ENCODE measurements at regions not wholly inside any gene's neighbourhood (a gene's known extent, or its start where the extent isn't known, plus 50 kb on each side); places are given as distances from the start of the nearest gene placed in this dataset.
A peak's percentile ranks its signal among the peaks of the same experiment; 100 is the strongest.

DNA sequence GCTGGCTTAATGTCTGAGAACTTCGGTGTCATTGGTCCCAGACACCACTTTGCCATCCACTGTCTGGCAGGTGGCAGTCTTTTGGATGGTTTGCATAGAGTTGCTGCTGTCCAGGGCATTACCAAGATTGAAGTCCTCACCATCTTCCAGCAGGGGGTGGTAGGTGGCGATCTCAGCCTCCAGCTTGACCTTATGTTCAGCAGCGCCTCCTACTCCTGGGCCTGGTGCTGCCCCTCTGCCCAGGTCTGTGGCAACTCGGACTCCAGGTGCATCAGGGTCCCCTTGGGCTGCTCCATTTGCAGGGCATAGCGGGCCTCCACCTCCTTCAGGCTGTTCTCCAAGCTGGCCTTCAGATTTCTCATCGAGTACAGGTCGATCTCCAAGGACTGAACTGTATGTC is 573.3 kb upstream of the NCAM2 start:
- TF ChIP-seq, protein P1, sequence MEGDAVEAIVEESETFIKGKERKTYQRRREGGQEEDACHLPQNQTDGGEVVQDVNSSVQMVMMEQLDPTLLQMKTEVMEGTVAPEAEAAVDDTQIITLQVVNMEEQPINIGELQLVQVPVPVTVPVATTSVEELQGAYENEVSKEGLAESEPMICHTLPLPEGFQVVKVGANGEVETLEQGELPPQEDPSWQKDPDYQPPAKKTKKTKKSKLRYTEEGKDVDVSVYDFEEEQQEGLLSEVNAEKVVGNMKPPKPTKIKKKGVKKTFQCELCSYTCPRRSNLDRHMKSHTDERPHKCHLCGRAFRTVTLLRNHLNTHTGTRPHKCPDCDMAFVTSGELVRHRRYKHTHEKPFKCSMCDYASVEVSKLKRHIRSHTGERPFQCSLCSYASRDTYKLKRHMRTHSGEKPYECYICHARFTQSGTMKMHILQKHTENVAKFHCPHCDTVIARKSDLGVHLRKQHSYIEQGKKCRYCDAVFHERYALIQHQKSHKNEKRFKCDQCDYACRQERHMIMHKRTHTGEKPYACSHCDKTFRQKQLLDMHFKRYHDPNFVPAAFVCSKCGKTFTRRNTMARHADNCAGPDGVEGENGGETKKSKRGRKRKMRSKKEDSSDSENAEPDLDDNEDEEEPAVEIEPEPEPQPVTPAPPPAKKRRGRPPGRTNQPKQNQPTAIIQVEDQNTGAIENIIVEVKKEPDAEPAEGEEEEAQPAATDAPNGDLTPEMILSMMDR (IDR thresholded peaks at IDR 0.05; ENCODE audit: low read length), result no peak
- TF ChIP-seq EZH2 (optimal IDR thresholded peaks at IDR 0.05; ENCODE audit: low read depth, low read length) (no peak), EZH2phosphoT487 (IDR thresholded peaks at IDR 0.05; ENCODE audit: low read length) (no peak)
- H3K36me3 ChIP-seq (replicated peaks; ENCODE audit: insufficient read depth, low read length), result no peaks in the 10 kb centered on the region
- H3K79me2 ChIP-seq (ENCODE audit: low read length), result no peaks in the 10 kb centered on the region
- no peak overlapping the region for H3K4me2 ChIP-seq (ENCODE audit: low read depth, low read length)
- no peaks in the 10 kb centered on the region for H3F3A ChIP-seq (ENCODE audit: insufficient read depth, low read length)
- no peaks in the 10 kb centered on the region for H3K9me2 ChIP-seq (replicated peaks; ENCODE audit: insufficient read depth, low read length)
- no peaks in the 10 kb centered on the region for H4K20me1 ChIP-seq (ENCODE audit: insufficient read depth, low read length)
- no peaks in the 10 kb centered on the region for H3K27me3 ChIP-seq (replicated peaks; ENCODE audit: insufficient read depth, low read length)
- no peaks in the 10 kb centered on the region for H3K4me1 ChIP-seq (ENCODE audit: low read length)
- H3K4me3 ChIP-seq (ENCODE audit: low read length), result no peak overlapping the region
- no peak overlapping the region for H3K9ac ChIP-seq (ENCODE audit: low read length)
- no peak for DNase-seq
- H3K9me3 ChIP-seq (replicated peaks; ENCODE audit: insufficient read depth, low read length), result no peaks in the 10 kb centered on the region
- no peak overlapping the region for H2AFZ ChIP-seq (ENCODE audit: low read length)
- no peak overlapping the region for H3K27ac ChIP-seq (ENCODE audit: low read length)

DNA sequence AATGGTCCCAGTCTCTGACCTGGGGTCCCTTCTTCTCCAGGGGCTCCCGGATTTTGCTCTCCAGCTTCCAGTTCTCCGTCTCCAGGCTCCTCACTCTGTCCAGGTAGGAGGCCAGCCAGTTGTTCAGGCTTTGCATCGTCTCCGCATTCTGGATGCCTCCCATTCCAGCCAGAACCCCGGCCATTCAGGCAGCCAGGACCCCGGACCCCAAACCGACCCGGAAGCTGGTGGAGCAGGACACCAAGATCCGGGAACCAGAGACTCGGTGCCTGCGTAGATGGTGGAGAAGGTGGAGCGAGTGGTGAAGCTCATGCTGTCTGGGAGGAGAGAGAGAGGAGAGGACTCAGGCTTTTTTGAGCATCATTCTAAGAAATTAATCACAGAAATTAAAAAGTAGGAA is 572.4 kb upstream of the NCAM2 start:
- Histone ChIP-seq H3K79me2 (ENCODE audit: low read length) (no peaks in the 10 kb centered on the region), H2AFZ (ENCODE audit: low read length) (no peak overlapping the region), H3K9me2 (replicated peaks; ENCODE audit: insufficient read depth, low read length) (no peaks in the 10 kb centered on the region), H3K9me3 (replicated peaks; ENCODE audit: insufficient read depth, low read length) (no peaks in the 10 kb centered on the region), H3K27me3 (replicated peaks; ENCODE audit: insufficient read depth, low read length) (no peaks in the 10 kb centered on the region), H3K4me3 (ENCODE audit: low read length) (no peak overlapping the region), H3F3A (ENCODE audit: insufficient read depth, low read length) (no peaks in the 10 kb centered on the region), H4K20me1 (ENCODE audit: insufficient read depth, low read length) (no peaks in the 10 kb centered on the region), H3K9ac (ENCODE audit: low read length) (no peak overlapping the region), H3K4me2 (ENCODE audit: low read depth, low read length) (no peak overlapping the region), H3K27ac (ENCODE audit: low read length) (no peak overlapping the region), H3K4me1 (ENCODE audit: low read length) (no peaks in the 10 kb centered on the region), H3K36me3 (replicated peaks; ENCODE audit: insufficient read depth, low read length) (no peaks in the 10 kb centered on the region)
- DNase-seq, result no peak
- TF ChIP-seq EZH2phosphoT487 (IDR thresholded peaks at IDR 0.05; ENCODE audit: low read length), result no peak

DNA sequence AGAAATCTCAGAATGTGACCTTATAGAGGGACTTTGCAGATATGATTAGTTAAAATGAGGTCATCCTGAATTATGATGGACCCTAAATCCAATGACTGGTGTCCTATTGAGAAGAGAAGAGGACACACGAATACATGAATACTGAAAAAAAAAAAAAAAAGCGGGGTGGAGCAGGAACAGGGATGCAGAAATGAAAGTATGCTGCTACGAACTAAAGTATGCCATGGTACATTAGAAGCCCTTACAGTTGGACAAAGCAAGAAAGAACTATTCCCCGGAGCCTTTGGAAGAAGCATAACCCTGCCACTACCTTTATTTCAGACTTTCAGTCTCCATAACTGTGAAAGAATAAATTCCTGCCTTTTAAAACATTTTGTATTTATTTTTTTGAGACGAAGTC is 557.9 kb upstream of the NCAM2 start:
- no peak overlapping the region for H3K4me3 ChIP-seq (ENCODE audit: low read length)
- no peak overlapping the region for H3K4me2 ChIP-seq (ENCODE audit: low read depth, low read length)
- H3K27me3 ChIP-seq (replicated peaks; ENCODE audit: insufficient read depth, low read length), result no peaks in the 10 kb centered on the region

DNA sequence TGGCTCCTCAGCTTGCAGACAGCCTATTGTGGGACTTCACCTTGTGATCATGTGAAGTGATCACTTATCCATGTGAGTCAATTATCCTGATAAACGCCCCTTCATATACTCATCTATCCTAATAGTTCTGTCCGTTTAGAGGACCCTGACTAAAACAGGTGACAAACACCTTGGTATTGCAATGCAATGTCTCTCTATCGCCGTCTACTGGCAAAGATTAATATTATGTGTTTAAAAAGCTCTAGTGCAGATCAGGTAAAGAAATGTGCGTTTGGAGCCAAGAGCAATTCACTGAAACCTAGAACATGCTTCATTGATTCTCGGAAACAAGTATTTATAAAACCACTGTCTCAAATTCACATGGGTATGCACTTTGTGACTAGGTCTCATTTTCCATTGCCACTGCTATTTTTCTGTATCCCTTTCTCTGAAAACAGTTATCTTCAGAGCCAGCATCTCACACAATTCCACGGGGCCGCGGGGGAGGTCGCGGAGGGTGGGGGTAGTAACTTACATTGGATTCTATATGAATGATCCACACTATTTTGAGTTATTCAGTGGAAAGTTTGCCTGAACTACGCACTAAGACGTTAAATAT is 554.6 kb upstream of the NCAM2 start:
- TF ChIP-seq, protein P1 (IDR thresholded peaks at IDR 0.05; ENCODE audit: low read length), result peak; percentile 69
- TF ChIP-seq EZH2 (optimal IDR thresholded peaks at IDR 0.05; ENCODE audit: low read depth, low read length), result no peak
- Histone ChIP-seq H3K79me2 (ENCODE audit: low read length) (no peaks in the 10 kb centered on the region), H4K20me1 (ENCODE audit: insufficient read depth, low read length) (no peaks in the 10 kb centered on the region), H3K9me2 (replicated peaks; ENCODE audit: insufficient read depth, low read length) (no peaks in the 10 kb centered on the region), H3K9me3 (replicated peaks; ENCODE audit: insufficient read depth, low read length) (no peaks in the 10 kb centered on the region), H3K4me2 (ENCODE audit: low read depth, low read length) (no peak overlapping the region), H3K27me3 (replicated peaks; ENCODE audit: insufficient read depth, low read length) (no peaks in the 10 kb centered on the region), H3K4me1 (ENCODE audit: low read length) (no peaks in the 10 kb centered on the region), H2AFZ (ENCODE audit: low read length) (no peak overlapping the region), H3F3A (ENCODE audit: insufficient read depth, low read length) (no peaks in the 10 kb centered on the region), H3K9ac (ENCODE audit: low read length) (no peak overlapping the region), H3K36me3 (replicated peaks; ENCODE audit: insufficient read depth, low read length) (no peaks in the 10 kb centered on the region), H3K4me3 (ENCODE audit: low read length) (no peak overlapping the region), H3K27ac (ENCODE audit: low read length) (no peak overlapping the region)
- peak; percentile 46 for DNase-seq

More for the DNA sequence above, 557.9 kb upstream of the NCAM2 start:
- Histone ChIP-seq H3K79me2 (ENCODE audit: low read length) (no peaks in the 10 kb centered on the region), H3K27ac (ENCODE audit: low read length) (no peak overlapping the region), H3K9me3 (replicated peaks; ENCODE audit: insufficient read depth, low read length) (no peaks in the 10 kb centered on the region), H3K4me1 (ENCODE audit: low read length) (no peaks in the 10 kb centered on the region), H3K9ac (ENCODE audit: low read length) (no peak overlapping the region), H3K36me3 (replicated peaks; ENCODE audit: insufficient read depth, low read length) (no peaks in the 10 kb centered on the region), H3F3A (ENCODE audit: insufficient read depth, low read length) (no peaks in the 10 kb centered on the region), H4K20me1 (ENCODE audit: insufficient read depth, low read length) (no peaks in the 10 kb centered on the region), H3K9me2 (replicated peaks; ENCODE audit: insufficient read depth, low read length) (no peaks in the 10 kb centered on the region), H2AFZ (ENCODE audit: low read length) (no peak overlapping the region)
- TF ChIP-seq EZH2 (optimal IDR thresholded peaks at IDR 0.05; ENCODE audit: low read depth, low read length) (no peak), EZH2phosphoT487 (IDR thresholded peaks at IDR 0.05; ENCODE audit: low read length) (no peak)
- TF ChIP-seq, protein P1 (IDR thresholded peaks at IDR 0.05; ENCODE audit: low read length), result no peak
- DNase-seq, result no peak

Data from MM.1S (cell line).